Loucy (cell line): ENCODE measurements at regions not wholly inside any gene's neighbourhood (a gene's known extent, or its start where the extent isn't known, plus 50 kb on each side); places are given as distances from the start of the nearest gene placed in this dataset.

Source experiments
- CTCF ChIP-seq: fragments of 200-600 bp; sonication (generic); conservative IDR thresholded peaks from 2 replicates; pipeline ENCODE4 v1.5.1; 2014; ENCODE audit warnings: mild to moderate bottlenecking, antibody characterized with exemption, low read length
- EZH2phosphoT487 ChIP-seq: fragments of 200-600 bp; IDR thresholded peaks from 2 replicates; pipeline ENCODE4 v1.6.1; 2018; ENCODE audit warnings: antibody characterized with exemption, mild to moderate bottlenecking, moderate library complexity, borderline replicate concordance

- TF ChIP-seq EZH2phosphoT487 = no peak
- no peak for TF ChIP-seq CTCF
Observed at GRCh38 chr2:217095511-217096205, 235.8 kb upstream of the TNP1 start.
